ENCODE measurements at regions not wholly inside any gene's neighbourhood (a gene's known extent, or its start where the extent isn't known, plus 50 kb on each side); places are given as distances from the start of the nearest gene placed in this dataset.

- Histone ChIP-seq H3F3A (ENCODE audit: control insufficient read depth, insufficient read depth) (no peaks in the 10 kb centered on the region), H3K4me3 (ENCODE audit: low read length) (no peak overlapping the region), H3K4me2 (ENCODE audit: low read length) (no peak overlapping the region), H3K9me3 (ENCODE audit: control insufficient read depth, insufficient read depth, low read length) (no peaks in the 10 kb centered on the region), H3K9me2 (replicated peaks; ENCODE audit: control insufficient read depth, low read length) (no peaks in the 10 kb centered on the region), H3K27me3 (ENCODE audit: control insufficient read depth, low read length) (no peaks in the 10 kb centered on the region), H3K36me3 (ENCODE audit: control insufficient read depth, low read length) (no peaks in the 10 kb centered on the region), H3K4me1 (ENCODE audit: control insufficient read depth, low read length) (no peaks in the 10 kb centered on the region), H3K27ac (ENCODE audit: low read depth, low read length) (no peak overlapping the region), H4K20me1 (ENCODE audit: control insufficient read depth, insufficient read depth, low read depth, low read length) (no peaks in the 10 kb centered on the region), H3K79me2 (ENCODE audit: control insufficient read depth, low read length) (no peaks in the 10 kb centered on the region)
- no peak for TF ChIP-seq EZH2phosphoT487 (IDR thresholded peaks at IDR 0.05; ENCODE audit: borderline replicate concordance, low read length)
- no peak for TF ChIP-seq CTCF (IDR thresholded peaks at IDR 0.05; ENCODE audit: low read depth, low read length, poor library complexity, severe bottlenecking)
Measured at GRCh38 chr2:30031184-30031583, 109.8 kb upstream of the ALK start.

- Histone ChIP-seq H3K27ac (ENCODE audit: low read depth, low read length) (no peak overlapping the region), H3K9me2 (replicated peaks; ENCODE audit: control insufficient read depth, low read length) (no peaks in the 10 kb centered on the region), H3K4me3 (ENCODE audit: low read length) (no peak overlapping the region), H3K4me2 (ENCODE audit: low read length) (no peak overlapping the region), H3K79me2 (ENCODE audit: control insufficient read depth, low read length) (no peaks in the 10 kb centered on the region), H3F3A (ENCODE audit: control insufficient read depth, insufficient read depth) (no peaks in the 10 kb centered on the region), H3K9me3 (ENCODE audit: control insufficient read depth, insufficient read depth, low read length) (no peaks in the 10 kb centered on the region), H3K4me1 (ENCODE audit: control insufficient read depth, low read length) (no peaks in the 10 kb centered on the region), H3K27me3 (ENCODE audit: control insufficient read depth, low read length) (peaks cover 6% of the 10 kb centered on the region), H3K36me3 (ENCODE audit: control insufficient read depth, low read length) (no peaks in the 10 kb centered on the region), H4K20me1 (ENCODE audit: control insufficient read depth, insufficient read depth, low read depth, low read length) (no peaks in the 10 kb centered on the region)
- TF ChIP-seq CTCF (IDR thresholded peaks at IDR 0.05; ENCODE audit: low read depth, low read length, poor library complexity, severe bottlenecking) = no peak
- no peak for TF ChIP-seq EZH2phosphoT487 (IDR thresholded peaks at IDR 0.05; ENCODE audit: borderline replicate concordance, low read length)
Measured at GRCh38 chr2:30034052-30034775, 112.6 kb upstream of the YPEL5 start.

GRCh38 chr2:30037016-30037415, 109.8 kb upstream of the YPEL5 start:
- H3K27me3 ChIP-seq (ENCODE audit: control insufficient read depth, low read length) = peaks cover 6% of the 10 kb centered on the region
- no peak overlapping the region for H3K4me3 ChIP-seq (ENCODE audit: low read length)
- H3K4me2 ChIP-seq (ENCODE audit: low read length) = no peak overlapping the region
- H3K36me3 ChIP-seq (ENCODE audit: control insufficient read depth, low read length) = no peaks in the 10 kb centered on the region
- H3K9me3 ChIP-seq (ENCODE audit: control insufficient read depth, insufficient read depth, low read length) = no peaks in the 10 kb centered on the region
- no peaks in the 10 kb centered on the region for H3K9me2 ChIP-seq (replicated peaks; ENCODE audit: control insufficient read depth, low read length)
- H3K4me1 ChIP-seq (ENCODE audit: control insufficient read depth, low read length) = no peaks in the 10 kb centered on the region
- no peaks in the 10 kb centered on the region for H3K79me2 ChIP-seq (ENCODE audit: control insufficient read depth, low read length)
- no peak overlapping the region for H3K27ac ChIP-seq (ENCODE audit: low read depth, low read length)
- TF ChIP-seq CTCF (IDR thresholded peaks at IDR 0.05; ENCODE audit: low read depth, low read length, poor library complexity, severe bottlenecking) (no peak), EZH2phosphoT487 (IDR thresholded peaks at IDR 0.05; ENCODE audit: borderline replicate concordance, low read length) (no peak)
- H3F3A ChIP-seq (ENCODE audit: control insufficient read depth, insufficient read depth) = no peaks in the 10 kb centered on the region
- no peaks in the 10 kb centered on the region for H4K20me1 ChIP-seq (ENCODE audit: control insufficient read depth, insufficient read depth, low read depth, low read length)

Measured in DOHH2 (cell line).